A549 (cell line): ENCODE measurements at regions not wholly inside any gene's neighbourhood (a gene's known extent, or its start where the extent isn't known, plus 50 kb on each side); places are given as distances from the start of the nearest gene placed in this dataset.

Experiments
- BCL3 ChIP-seq: fragments of >200 bp; sonication (Bioruptor Twin); formaldehyde crosslinking; IDR thresholded peaks from 3 replicates; pipeline ENCODE4 v1.6.1; 2016
- BHLHE40 ChIP-seq: IDR thresholded peaks from 2 replicates; pipeline ENCODE4 v1.6.1; 2012; ENCODE audit warnings: low read depth, low read length, inconsistent platforms
- CTCF ChIP-seq: fragments of >200 bp; sonication (Bioruptor Twin); formaldehyde crosslinking; IDR thresholded peaks from 3 replicates; pipeline ENCODE4 v1.5.1; 2016
- EP300 ChIP-seq, 2 experiments: fragments of >200 bp; sonication (Bioruptor Twin); formaldehyde crosslinking; IDR thresholded peaks; 2 replicates in 1 of 2; 3 replicates in 1 of 2; pipeline ENCODE4 v1.6.1; 2016 to 2017
- ESRRA ChIP-seq: fragments of 150-350 bp; IDR thresholded peaks from 2 replicates; pipeline ENCODE4 v1.6.1; 2014; ENCODE audit warnings: mild to moderate bottlenecking, low read length, borderline replicate concordance
- HDAC2 ChIP-seq: fragments of 200-600 bp; sonication (generic); IDR thresholded peaks from 2 replicates; pipeline ENCODE4 v1.6.1; 2016
- HMGXB4 ChIP-seq: fragments of 250-450 bp; sonication (Bioruptor Pico); IDR thresholded peaks from 2 replicates; pipeline ENCODE4 v1.5.0; 2021; ENCODE audit warnings: mild to moderate bottlenecking, moderate library complexity, borderline replicate concordance
- MAX ChIP-seq: IDR thresholded peaks from 2 replicates; pipeline ENCODE4 v1.6.1; 2012
- NR3C1 ChIP-seq: fragments of >200 bp; sonication (Bioruptor Twin); formaldehyde crosslinking; IDR thresholded peaks from 3 replicates; pipeline ENCODE4 v1.6.1; 2017
- POLR2A ChIP-seq: IDR thresholded peaks from 2 replicates; pipeline ENCODE4 v1.6.1; 2012; ENCODE audit warnings: mild to moderate bottlenecking, low read length
- REST ChIP-seq: fragments of 200-600 bp; sonication (generic); IDR thresholded peaks from 2 replicates; pipeline ENCODE4 v1.6.1; 2016; ENCODE audit warnings: antibody characterized with exemption, mild to moderate bottlenecking, moderate library complexity
- RFX5 ChIP-seq: fragments of 450-650 bp; IDR thresholded peaks from 2 replicates; pipeline ENCODE4 v1.7.1; 2014; ENCODE audit warnings: antibody characterized with exemption, mild to moderate bottlenecking, moderate library complexity
- ZC3H11A ChIP-seq: fragments of 450-650 bp; IDR thresholded peaks from 2 replicates; pipeline ENCODE4 v1.6.1; 2014; ENCODE audit warnings: antibody characterized with exemption, mild to moderate bottlenecking

- TF ChIP-seq ZC3H11A (no peak), CTCF (no peak), NR3C1 (no peak), REST (no peak), HDAC2 (no peak), EP300 (IDR thresholded peaks at IDR 0.05) (no peak), BHLHE40 (no peak), MAX (no peak), RFX5 (no peak), HMGXB4 (CRISPR knock-in tag) (no peak), POLR2A (no peak), ESRRA (no peak), BCL3 (no peak)
These were observed 440.9 kb downstream of the BTBD3 start for GRCh38 chr20:12358655-12359009.
